ENCODE measurements at regions not wholly inside any gene's neighbourhood (a gene's known extent, or its start where the extent isn't known, plus 50 kb on each side); places are given as distances from the start of the nearest gene placed in this dataset.

DNA sequence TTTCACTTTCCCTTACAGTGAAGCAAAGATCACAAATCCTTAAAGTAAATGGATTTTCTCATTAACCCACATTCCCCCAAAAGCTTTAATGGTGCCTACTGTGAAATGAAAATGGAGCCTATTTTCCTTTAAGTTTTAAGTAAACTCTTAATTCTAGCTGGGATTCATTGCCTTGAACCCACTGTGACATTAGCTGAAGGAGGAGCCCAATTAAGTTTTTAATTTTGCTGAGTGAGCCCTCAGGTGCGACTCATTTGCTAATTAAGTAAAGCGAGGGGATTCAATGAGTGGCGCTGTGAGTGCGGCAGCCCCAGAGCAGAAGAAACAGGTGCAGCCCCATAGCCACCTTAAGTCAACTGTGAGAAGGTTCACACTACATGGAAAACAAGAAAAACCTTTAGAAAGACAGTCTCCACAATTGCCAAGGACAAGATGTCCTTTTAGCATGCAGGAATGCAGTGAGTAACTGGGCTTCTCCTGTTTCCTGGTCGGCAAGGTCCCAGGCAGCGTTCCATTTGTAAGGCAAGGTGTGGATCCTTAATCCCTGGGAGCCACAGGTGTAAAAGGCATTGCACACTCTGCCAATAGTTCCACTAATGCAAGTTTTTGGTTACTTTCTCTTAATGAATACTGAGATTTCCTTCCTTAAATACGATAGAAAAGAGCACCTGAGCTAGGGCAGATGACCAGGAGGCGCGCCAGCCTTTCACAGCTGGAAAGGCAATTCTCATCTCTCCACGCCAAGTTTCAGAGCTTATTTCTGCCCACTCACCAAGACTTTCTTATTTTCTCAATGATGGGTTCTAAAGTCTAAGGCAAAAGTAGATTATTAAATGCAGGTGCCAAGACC is 87.7 kb downstream of the TMEM18 start:
- TF ChIP-seq EP300 (IDR thresholded peaks at IDR 0.05) (no peak), POLR2A (IDR thresholded peaks at IDR 0.05) (no peak), POLR2AphosphoS5 (IDR thresholded peaks at IDR 0.05) (no peak)
- TF ChIP-seq, protein P1, sequence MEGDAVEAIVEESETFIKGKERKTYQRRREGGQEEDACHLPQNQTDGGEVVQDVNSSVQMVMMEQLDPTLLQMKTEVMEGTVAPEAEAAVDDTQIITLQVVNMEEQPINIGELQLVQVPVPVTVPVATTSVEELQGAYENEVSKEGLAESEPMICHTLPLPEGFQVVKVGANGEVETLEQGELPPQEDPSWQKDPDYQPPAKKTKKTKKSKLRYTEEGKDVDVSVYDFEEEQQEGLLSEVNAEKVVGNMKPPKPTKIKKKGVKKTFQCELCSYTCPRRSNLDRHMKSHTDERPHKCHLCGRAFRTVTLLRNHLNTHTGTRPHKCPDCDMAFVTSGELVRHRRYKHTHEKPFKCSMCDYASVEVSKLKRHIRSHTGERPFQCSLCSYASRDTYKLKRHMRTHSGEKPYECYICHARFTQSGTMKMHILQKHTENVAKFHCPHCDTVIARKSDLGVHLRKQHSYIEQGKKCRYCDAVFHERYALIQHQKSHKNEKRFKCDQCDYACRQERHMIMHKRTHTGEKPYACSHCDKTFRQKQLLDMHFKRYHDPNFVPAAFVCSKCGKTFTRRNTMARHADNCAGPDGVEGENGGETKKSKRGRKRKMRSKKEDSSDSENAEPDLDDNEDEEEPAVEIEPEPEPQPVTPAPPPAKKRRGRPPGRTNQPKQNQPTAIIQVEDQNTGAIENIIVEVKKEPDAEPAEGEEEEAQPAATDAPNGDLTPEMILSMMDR (IDR thresholded peaks at IDR 0.05), result no peak
- no peak for DNase-seq
- Histone ChIP-seq H3K27me3 (no peaks in the 10 kb centered on the region), H3K4me3 (no peak overlapping the region), H3K9me3 (no peaks in the 10 kb centered on the region), H3K4me1 (no peaks in the 10 kb centered on the region), H3K27ac (no peak overlapping the region), H3K36me3 (no peaks in the 10 kb centered on the region)
- 85 to 90% methylated on average over 10 of the region's 10 CpGs for WGBS, 2 donors
- intact Hi-C loops (cut with DNase I), result no loop called here

DNA sequence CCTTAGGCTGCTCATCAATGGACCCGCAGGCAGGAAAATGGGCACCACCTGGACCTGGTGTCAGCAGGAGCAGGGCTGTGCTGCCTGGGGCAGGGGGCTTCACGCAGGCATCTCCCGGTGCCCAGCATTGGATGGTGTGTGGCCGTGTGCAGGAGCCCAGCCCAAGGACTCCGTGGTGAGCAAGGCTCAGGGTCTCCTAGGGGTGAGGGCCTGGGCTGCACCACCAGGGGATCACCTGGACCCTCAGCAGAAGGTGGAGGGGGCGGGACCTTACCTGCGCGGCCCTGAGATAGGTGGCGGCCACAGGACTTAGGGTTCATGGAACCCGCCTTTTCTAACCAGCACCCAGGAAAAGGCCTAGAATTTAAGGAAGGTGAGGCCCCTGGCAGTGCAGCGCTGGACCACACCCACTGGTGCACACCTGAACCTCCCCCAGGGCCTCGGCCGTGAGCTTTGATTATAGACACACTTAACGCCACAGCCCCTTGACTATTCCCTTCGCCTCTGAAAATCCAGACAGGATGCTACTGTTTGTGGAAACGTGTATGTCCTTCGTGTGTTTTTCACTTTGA is 89.0 kb downstream of the TMEM18 start:
- WGBS, 2 donors, result 89 to 94% methylated on average over 17 of the region's 17 CpGs
- TF ChIP-seq POLR2A (IDR thresholded peaks at IDR 0.05), result no peak
- TF ChIP-seq, protein P1 (IDR thresholded peaks at IDR 0.05), result no peak
- Histone ChIP-seq H3K27ac (no peak overlapping the region), H3K4me1 (no peaks in the 10 kb centered on the region), H3K9me3 (no peaks in the 10 kb centered on the region), H3K4me3 (no peak overlapping the region), H3K27me3 (no peaks in the 10 kb centered on the region), H3K36me3 (no peaks in the 10 kb centered on the region)
- intact Hi-C loops (cut with DNase I), result no loop called here
- DNase-seq, result no peak

DNA sequence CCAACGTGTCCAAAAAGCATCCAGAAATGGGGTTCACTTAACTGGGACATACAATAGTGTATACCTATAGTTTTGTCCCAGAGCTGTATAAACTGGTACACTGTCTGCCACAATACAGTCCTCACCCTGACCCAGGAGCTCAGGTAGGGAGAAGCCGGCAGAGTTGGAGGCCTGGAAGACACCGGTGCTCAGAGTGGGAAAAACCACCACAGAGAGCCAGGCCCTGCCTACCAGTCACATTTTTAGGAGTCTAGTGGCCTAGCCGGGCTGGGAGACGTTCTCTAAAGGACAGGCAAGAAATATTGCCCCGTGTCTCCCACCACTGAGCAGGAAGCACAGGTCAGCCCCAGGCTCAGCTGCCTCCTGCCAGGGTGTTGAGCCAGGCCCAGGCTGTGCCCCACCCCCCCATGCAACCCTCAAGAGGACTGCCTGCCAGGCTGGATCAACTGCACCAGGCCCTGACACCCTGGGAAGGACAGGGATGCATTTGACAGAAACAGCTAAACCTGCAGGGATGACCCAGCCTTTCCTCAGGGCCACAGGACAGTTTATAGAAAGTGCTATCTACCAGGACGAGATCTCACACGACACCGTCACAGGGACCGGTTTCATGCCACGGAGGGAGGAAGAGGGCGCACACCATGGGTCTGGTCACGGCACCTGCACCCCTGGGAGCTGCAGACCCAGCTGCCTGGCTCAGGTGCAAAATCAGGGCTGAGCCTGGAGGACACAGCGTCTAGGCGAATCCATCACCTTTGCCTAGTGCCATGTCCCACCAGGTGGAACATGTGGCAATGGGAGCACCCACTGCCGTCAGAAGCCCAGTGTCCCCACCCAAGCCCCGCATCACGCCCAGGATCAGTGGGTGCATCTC is 89.9 kb downstream of the TMEM18 start:
- DNase-seq, result no peak
- H3K27me3 ChIP-seq, result no peaks in the 10 kb centered on the region
- WGBS, 2 donors, result 75 to 88% methylated on average over 18 of the region's 18 CpGs
- H3K9me3 ChIP-seq, result no peaks in the 10 kb centered on the region
- H3K36me3 ChIP-seq, result no peaks in the 10 kb centered on the region
- no peaks in the 10 kb centered on the region for H3K4me1 ChIP-seq
- no peak overlapping the region for H3K4me3 ChIP-seq
- H3K27ac ChIP-seq, result no peak overlapping the region
- intact Hi-C loops (cut with DNase I), result no loop called here
- TF ChIP-seq, protein P1 (IDR thresholded peaks at IDR 0.05), result no peak

DNA sequence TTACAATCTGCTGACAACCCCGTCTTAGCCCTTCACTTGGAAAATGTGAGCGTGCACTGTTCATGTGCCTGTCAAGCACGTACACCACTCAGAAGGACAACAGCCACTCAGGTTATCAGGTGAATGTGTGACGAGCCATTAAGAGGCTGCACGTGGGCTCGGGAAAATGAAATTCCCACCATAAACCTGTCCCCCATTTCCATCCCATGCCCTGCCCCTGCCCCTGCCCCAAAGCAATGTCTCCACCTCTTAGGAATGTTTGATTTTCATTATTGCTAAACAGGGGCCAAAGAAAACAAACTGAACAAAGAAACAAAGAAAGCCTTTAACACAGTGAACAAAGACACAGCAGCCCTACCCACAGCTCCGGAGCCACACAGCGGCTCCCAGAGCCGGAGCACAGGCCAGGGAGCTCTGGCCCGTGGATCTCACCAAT is 90.5 kb downstream of the TMEM18 start:
- no peaks in the 10 kb centered on the region for H3K9me3 ChIP-seq
- H3K27me3 ChIP-seq, result no peaks in the 10 kb centered on the region
- no peak overlapping the region for H3K27ac ChIP-seq
- H3K36me3 ChIP-seq, result no peaks in the 10 kb centered on the region
- WGBS, 2 donors, result 13 to 64% methylated on average over 10 of the region's 10 CpGs
- DNase-seq, result no peak
- no peak overlapping the region for H3K4me3 ChIP-seq
- no peaks in the 10 kb centered on the region for H3K4me1 ChIP-seq
- TF ChIP-seq POLR2AphosphoS5 (IDR thresholded peaks at IDR 0.05) (no peak), POLR2A (IDR thresholded peaks at IDR 0.05) (no peak), EP300 (IDR thresholded peaks at IDR 0.05) (no peak)
- TF ChIP-seq, protein P1 (IDR thresholded peaks at IDR 0.05), result no peak
- intact Hi-C loops (cut with DNase I), result no loop called here

Measured in sigmoid colon (tissue), 6 donors.